H9 (cell line): ENCODE measurements at regions not wholly inside any gene's neighbourhood (a gene's known extent, or its start where the extent isn't known, plus 50 kb on each side); places are given as distances from the start of the nearest gene placed in this dataset.

ENCODE experiments used
- DNase-seq: peaks from one replicate; pipeline ENCODE4 v3.0.0-alpha.2; 2017
- H2AFZ ChIP-seq: one replicate; pipeline ENCODE4 v1.6.1; 2013; ENCODE audit warnings: mild to moderate bottlenecking, low read length, control low read depth, moderate library complexity
- H2AK5ac ChIP-seq: 2 replicates; pipeline ENCODE4 v1.6.1; 2013; ENCODE audit warnings: low read length, control low read depth, mixed read lengths; ENCODE audit not compliant: insufficient read length
- H2BK120ac ChIP-seq: one replicate; pipeline ENCODE4 v1.6.1; 2013; ENCODE audit warnings: low read depth, mild to moderate bottlenecking, low read length, control low read depth, inconsistent platforms; ENCODE audit not compliant: poor library complexity, severe bottlenecking
- H2BK12ac ChIP-seq: 2 replicates; pipeline ENCODE4 v1.6.1; 2013; ENCODE audit warnings: low read length, control low read depth, mixed read lengths, low read depth; ENCODE audit not compliant: insufficient read length
- H2BK15ac ChIP-seq: 2 replicates; pipeline ENCODE4 v1.6.1; 2013; ENCODE audit warnings: low read depth, low read length, control low read depth
- H2BK20ac ChIP-seq: one replicate; pipeline ENCODE4 v1.6.1; 2013; ENCODE audit warnings: low read depth, mild to moderate bottlenecking, low read length, control low read depth, inconsistent platforms; ENCODE audit not compliant: poor library complexity, severe bottlenecking
- H2BK5ac ChIP-seq: 2 replicates; pipeline ENCODE4 v1.6.1; 2013; ENCODE audit warnings: low read length, control low read depth, mixed read lengths; ENCODE audit not compliant: insufficient read length
- H3K14ac ChIP-seq: 2 replicates; pipeline ENCODE4 v1.6.1; 2013; ENCODE audit warnings: low read length, control low read depth; ENCODE audit not compliant: insufficient read depth
- H3K18ac ChIP-seq: 2 replicates; pipeline ENCODE4 v1.6.1; 2013; ENCODE audit warnings: low read depth, mild to moderate bottlenecking, mixed read lengths, low read length, control low read depth; ENCODE audit not compliant: insufficient read length
- H3K23ac ChIP-seq: 2 replicates; pipeline ENCODE4 v1.6.1; 2013; ENCODE audit warnings: low read length, control low read depth, mixed read lengths, low read depth; ENCODE audit not compliant: insufficient read length
- H3K23me2 ChIP-seq: 2 replicates; pipeline ENCODE4 v1.6.1; 2013; ENCODE audit warnings: low read depth, mild to moderate bottlenecking, mixed read lengths, low read length, control low read depth; ENCODE audit not compliant: insufficient read length, poor library complexity, severe bottlenecking
- H3K27ac ChIP-seq: 2 replicates; pipeline ENCODE4 v1.5.1; 2013; ENCODE audit warnings: low read length, control low read depth, mixed read lengths, low read depth; ENCODE audit not compliant: insufficient read length
- H3K27me3 ChIP-seq: 2 replicates; pipeline ENCODE4 v1.6.1; 2013; ENCODE audit warnings: low read length, control low read depth, inconsistent platforms; ENCODE audit not compliant: insufficient read depth
- H3K4ac ChIP-seq: 2 replicates; pipeline ENCODE4 v1.6.1; 2013; ENCODE audit warnings: low read depth, mild to moderate bottlenecking, control low read depth, inconsistent platforms, low read length, moderate library complexity
- H3K4me1 ChIP-seq: 2 replicates; pipeline ENCODE4 v1.6.1; 2013; ENCODE audit warnings: low read length, control low read depth, inconsistent platforms; ENCODE audit not compliant: insufficient read depth
- H3K4me2 ChIP-seq: 2 replicates; pipeline ENCODE4 v1.6.1; 2013; ENCODE audit warnings: low read length, control low read depth, mixed read lengths; ENCODE audit not compliant: insufficient read length, insufficient read depth
- H3K56ac ChIP-seq: 2 replicates; pipeline ENCODE4 v1.6.1; 2013; ENCODE audit warnings: low read depth, mild to moderate bottlenecking, mixed read lengths, low read length, control low read depth; ENCODE audit not compliant: insufficient read length
- H3K79me1 ChIP-seq: 2 replicates; pipeline ENCODE4 v1.6.1; 2013; ENCODE audit warnings: low read depth, mild to moderate bottlenecking, moderate library complexity, low read length, control low read depth, inconsistent platforms; ENCODE audit not compliant: insufficient read depth, poor library complexity, severe bottlenecking
- H3K79me2 ChIP-seq: 2 replicates; pipeline ENCODE4 v1.6.1; 2013; ENCODE audit warnings: low read length, control low read depth, inconsistent platforms; ENCODE audit not compliant: insufficient read depth
- H3K9ac ChIP-seq: 2 replicates; pipeline ENCODE4 v1.6.1; 2013; ENCODE audit warnings: low read length, control low read depth, mixed read lengths; ENCODE audit not compliant: insufficient read length; ENCODE audit errors: extremely low read depth
- H3K9me3 ChIP-seq: one replicate; pipeline ENCODE4 v1.6.1; 2013; ENCODE audit warnings: low read depth, low read length, inconsistent platforms; ENCODE audit not compliant: control insufficient read depth
- H3T11ph ChIP-seq: one replicate; pipeline ENCODE4 v1.6.1; 2013; ENCODE audit warnings: mild to moderate bottlenecking, low read length, control low read depth, inconsistent platforms
- H4K20me1 ChIP-seq: one replicate; pipeline ENCODE4 v1.6.1; 2013; ENCODE audit not compliant: control insufficient read depth, insufficient read length, insufficient read depth
- H4K5ac ChIP-seq: 2 replicates; pipeline ENCODE4 v1.6.1; 2013; ENCODE audit warnings: low read depth, mild to moderate bottlenecking, mixed read lengths, low read length, control low read depth; ENCODE audit not compliant: insufficient read length
- H4K8ac ChIP-seq: replicated peaks from 2 replicates; pipeline ENCODE4 v1.6.1; 2013; ENCODE audit warnings: low read length, control low read depth, mixed read lengths, low read depth; ENCODE audit not compliant: insufficient read length
- H4K91ac ChIP-seq: 2 replicates; pipeline ENCODE4 v1.6.1; 2013; ENCODE audit warnings: low read depth, mild to moderate bottlenecking, moderate library complexity, mixed read lengths, low read length, control low read depth; ENCODE audit not compliant: insufficient read length
- H3K27ac Mint-ChIP-seq, 3 experiments: 2 replicates in 2 of 3; 3 replicates in 1 of 3; pipeline ENCODE4 v1.8.0; 2020 to 2021; ENCODE audit warnings: mixed read lengths in 3 of 3, mild to moderate bottlenecking in 1 of 3, moderate library complexity in 1 of 3
- H3K27me3 Mint-ChIP-seq: 2 replicates; pipeline ENCODE4 v1.8.0; 2021; ENCODE audit warnings: low read depth, mild to moderate bottlenecking, moderate library complexity, mixed read lengths
- H3K36me3 Mint-ChIP-seq, 3 experiments: 2 replicates in 2 of 3; 3 replicates in 1 of 3; pipeline ENCODE4 v1.8.0; 2020 to 2021; ENCODE audit warnings: low read depth in 3 of 3, mixed read lengths in 3 of 3; ENCODE audit not compliant: insufficient read depth in 1 of 3
- H3K4me1 Mint-ChIP-seq, 2 experiments: 2 replicates each; pipeline ENCODE4 v1.8.0; 2020; ENCODE audit warnings: mixed read lengths in 2 of 2
- H3K4me3 Mint-ChIP-seq, 2 experiments: 2 replicates in 1 of 2; 3 replicates in 1 of 2; pipeline ENCODE4 v1.8.0; 2020 to 2021; ENCODE audit warnings: mild to moderate bottlenecking in 2 of 2, mixed read lengths in 2 of 2, moderate library complexity in 1 of 2
- H3K9me3 Mint-ChIP-seq, 2 experiments: 2 replicates in 1 of 2; 3 replicates in 1 of 2; pipeline ENCODE4 v1.8.0; 2020; ENCODE audit warnings: mild to moderate bottlenecking in 2 of 2, mixed read lengths in 2 of 2, moderate library complexity in 1 of 2
- WGBS: extraction: QIAGEN DNeasy Blood & Tissue Kit; methylation state at CpG from one replicate; pipeline ENCODE4 v1.1.7; 2013; ENCODE audit warnings: missing lambda C conversion rate, low lambda C conversion rate, mixed read lengths; ENCODE audit not compliant: insufficient read length; ENCODE audit errors: extremely low coverage; 5-methylcytosine and 5-hydroxymethylcytosine counted together
- TF ChIP-seq, protein P1 (sequence below): fragments of 200-600 bp; sonication (generic); conservative IDR thresholded peaks from 3 replicates; pipeline ENCODE4 v1.8.0; 2021; ENCODE audit warnings: antibody characterized with exemption, mild to moderate bottlenecking

DNA sequence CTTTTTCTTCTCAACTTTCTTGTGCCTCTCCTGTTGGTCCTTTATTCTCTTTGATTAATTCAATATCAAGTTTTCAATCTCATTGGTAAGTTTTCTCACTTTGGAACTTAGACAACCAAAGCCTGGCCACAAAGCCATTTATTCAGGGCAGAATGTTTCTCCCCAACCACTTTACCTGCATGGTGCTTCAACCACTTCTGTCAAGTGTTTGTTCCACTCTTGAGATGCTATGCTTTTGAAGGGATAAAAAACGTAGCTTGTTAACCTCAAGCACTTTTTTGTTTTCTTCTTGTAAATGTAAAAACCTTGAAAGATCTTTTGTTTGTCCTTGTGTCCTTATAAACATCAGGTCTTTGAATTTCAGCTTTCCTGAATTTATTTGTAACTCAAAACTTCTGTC lies 966.7 kb downstream of the MAT2B start:
- H2BK120ac ChIP-seq: no peak overlapping the region
- no peak overlapping the region for H3K23ac ChIP-seq
- peaks cover 0 to 8% (median 0%) of the 10 kb centered on the region in 3 experiments; a peak in 2 of 7 replicates for H3K36me3 Mint-ChIP-seq
- no peak overlapping the region for H3K14ac ChIP-seq
- H2BK20ac ChIP-seq: no peak overlapping the region
- H3T11ph ChIP-seq: no peak overlapping the region
- DNase-seq: no peak
- H3K27me3 Mint-ChIP-seq: no peaks in the 10 kb centered on the region
- H3K4me2 ChIP-seq: no peak overlapping the region
- H2BK15ac ChIP-seq: no peak overlapping the region
- H3K18ac ChIP-seq: no peak overlapping the region
- no peaks in the 10 kb centered on the region for H4K20me1 ChIP-seq
- no peak overlapping the region for H3K9ac ChIP-seq
- no peak overlapping the region for H3K4ac ChIP-seq
- H3K4me1 Mint-ChIP-seq: peaks cover 12 to 14% of the 10 kb centered on the region in 2 experiments
- no peaks in the 10 kb centered on the region for H3K9me3 ChIP-seq
- no peak overlapping the region for H2AK5ac ChIP-seq
- TF ChIP-seq, protein P1, sequence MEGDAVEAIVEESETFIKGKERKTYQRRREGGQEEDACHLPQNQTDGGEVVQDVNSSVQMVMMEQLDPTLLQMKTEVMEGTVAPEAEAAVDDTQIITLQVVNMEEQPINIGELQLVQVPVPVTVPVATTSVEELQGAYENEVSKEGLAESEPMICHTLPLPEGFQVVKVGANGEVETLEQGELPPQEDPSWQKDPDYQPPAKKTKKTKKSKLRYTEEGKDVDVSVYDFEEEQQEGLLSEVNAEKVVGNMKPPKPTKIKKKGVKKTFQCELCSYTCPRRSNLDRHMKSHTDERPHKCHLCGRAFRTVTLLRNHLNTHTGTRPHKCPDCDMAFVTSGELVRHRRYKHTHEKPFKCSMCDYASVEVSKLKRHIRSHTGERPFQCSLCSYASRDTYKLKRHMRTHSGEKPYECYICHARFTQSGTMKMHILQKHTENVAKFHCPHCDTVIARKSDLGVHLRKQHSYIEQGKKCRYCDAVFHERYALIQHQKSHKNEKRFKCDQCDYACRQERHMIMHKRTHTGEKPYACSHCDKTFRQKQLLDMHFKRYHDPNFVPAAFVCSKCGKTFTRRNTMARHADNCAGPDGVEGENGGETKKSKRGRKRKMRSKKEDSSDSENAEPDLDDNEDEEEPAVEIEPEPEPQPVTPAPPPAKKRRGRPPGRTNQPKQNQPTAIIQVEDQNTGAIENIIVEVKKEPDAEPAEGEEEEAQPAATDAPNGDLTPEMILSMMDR: no peak
- no peak overlapping the region for H3K27ac ChIP-seq
- H4K8ac ChIP-seq: no peak overlapping the region
- H3K9me3 Mint-ChIP-seq: peaks cover 0 to 7% of the 10 kb centered on the region in 2 experiments; a peak in 4 of 5 replicates
- H3K27ac Mint-ChIP-seq: no peak overlapping the region
- no peaks in the 10 kb centered on the region for H3K79me2 ChIP-seq
- H4K5ac ChIP-seq: no peak overlapping the region
- H3K4me1 ChIP-seq: no peaks in the 10 kb centered on the region
- no peak overlapping the region for H2BK5ac ChIP-seq
- no CpG with 5 or more reads among the region's 1 CpG for WGBS
- no peak overlapping the region for H2BK12ac ChIP-seq
- no peak overlapping the region for H3K56ac ChIP-seq
- no peak overlapping the region for H2AFZ ChIP-seq
- H3K23me2 ChIP-seq: no peaks in the 10 kb centered on the region
- H3K4me3 Mint-ChIP-seq: no peak overlapping the region
- no peaks in the 10 kb centered on the region for H3K79me1 ChIP-seq
- H4K91ac ChIP-seq: no peak overlapping the region
- no peaks in the 10 kb centered on the region for H3K27me3 ChIP-seq
